ENCODE measurements at regions not wholly inside any gene's neighbourhood (a gene's known extent, or its start where the extent isn't known, plus 50 kb on each side); places are given as distances from the start of the nearest gene placed in this dataset.
A peak's percentile ranks its signal among the peaks of the same experiment; 100 is the strongest.
"Not testable (repeated sequence)": the region's sequence is repeated elsewhere in the genome, so short reads cannot be mapped to it uniquely, and the experiment has no call there.

- H3K9ac ChIP-seq (ENCODE audit: low read depth, low read length) = no peak overlapping the region
- no peaks in the 10 kb centered on the region for H3K4me1 ChIP-seq (ENCODE audit: control insufficient read depth, insufficient read depth, low read length)
- no peak overlapping the region for H3K4me3 ChIP-seq (ENCODE audit: low read depth, low read length)
- H3K27me3 ChIP-seq (ENCODE audit: control insufficient read depth, insufficient read depth, low read length) = no peaks in the 10 kb centered on the region
- no peaks in the 10 kb centered on the region for H3K9me3 ChIP-seq (ENCODE audit: control insufficient read depth, insufficient read depth, low read length)
- no peaks in the 10 kb centered on the region for H3K36me3 ChIP-seq (ENCODE audit: control insufficient read depth, insufficient read depth, low read length)
Observed at GRCh38 chr6:55064711-55065420, 109.4 kb upstream of the HCRTR2 start.

DNA sequence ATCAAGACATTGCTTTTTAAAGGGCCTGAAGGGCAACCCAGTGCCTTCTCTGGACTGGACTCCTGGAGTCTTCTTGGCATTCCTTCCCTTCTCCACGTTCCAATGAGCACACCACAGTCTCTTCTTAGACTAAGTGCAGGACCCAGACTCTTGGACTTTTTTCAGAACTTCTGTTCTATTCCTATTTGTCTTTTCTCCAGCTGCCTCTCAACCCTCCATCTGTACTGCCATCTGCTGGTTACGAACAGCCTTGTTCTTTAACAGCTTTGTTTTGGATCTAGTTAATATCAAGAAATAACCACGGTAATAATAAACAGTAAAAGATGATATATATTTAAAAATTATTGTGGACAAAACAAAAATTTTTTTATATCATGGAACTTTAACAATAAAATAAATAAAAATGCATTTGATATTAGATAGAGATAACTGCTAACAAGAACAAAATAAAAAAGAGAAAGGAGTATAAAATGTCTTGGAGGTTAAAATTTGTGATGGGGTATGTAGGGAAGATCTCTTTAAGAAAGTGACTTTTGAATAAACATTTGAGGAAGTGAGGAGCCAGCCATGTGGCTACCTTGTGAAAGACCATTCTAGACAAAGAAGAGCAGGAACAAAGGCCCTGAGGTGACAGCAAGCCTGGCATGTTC is 105.1 kb upstream of the HCRTR2 start:
- no peak overlapping the region for H3K9ac ChIP-seq (ENCODE audit: low read depth, low read length)
- no peak overlapping the region for H3K4me3 ChIP-seq (ENCODE audit: low read depth, low read length)
- H3K9me3 ChIP-seq (ENCODE audit: control insufficient read depth, insufficient read depth, low read length) = no peaks in the 10 kb centered on the region
- no peaks in the 10 kb centered on the region for H3K27me3 ChIP-seq (ENCODE audit: control insufficient read depth, insufficient read depth, low read length)
- no peaks in the 10 kb centered on the region for H3K36me3 ChIP-seq (ENCODE audit: control insufficient read depth, insufficient read depth, low read length)
- H3K4me1 ChIP-seq (ENCODE audit: control insufficient read depth, insufficient read depth, low read length) = no peaks in the 10 kb centered on the region

DNA sequence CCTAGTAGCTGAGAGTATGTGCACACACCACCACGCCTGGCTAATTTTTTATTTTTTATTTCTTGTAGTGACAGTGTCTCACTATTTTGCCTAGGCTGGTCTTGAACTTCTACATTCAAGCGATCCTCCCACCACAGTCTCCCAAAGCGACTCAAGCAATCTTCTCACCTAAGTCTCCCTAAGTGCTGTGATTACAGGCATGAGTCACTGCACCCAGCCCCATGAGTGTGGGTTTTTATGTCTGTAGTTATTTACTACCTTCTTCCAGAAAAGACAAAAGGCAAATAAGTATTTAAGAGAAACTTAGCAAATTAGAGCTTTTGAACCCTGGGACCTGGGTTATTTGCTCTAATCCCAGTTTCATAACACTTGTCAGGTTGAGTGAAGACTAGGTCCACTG is 92.3 kb upstream of the HCRTR2 start:
- Histone ChIP-seq H3K9ac (ENCODE audit: low read depth, low read length) (no peak overlapping the region), H3K4me3 (ENCODE audit: low read depth, low read length) (no peak overlapping the region), H3K36me3 (ENCODE audit: control insufficient read depth, insufficient read depth, low read length) (no peaks in the 10 kb centered on the region), H3K27me3 (ENCODE audit: control insufficient read depth, insufficient read depth, low read length) (no peaks in the 10 kb centered on the region), H3K9me3 (ENCODE audit: control insufficient read depth, insufficient read depth, low read length) (no peaks in the 10 kb centered on the region), H3K4me1 (ENCODE audit: control insufficient read depth, insufficient read depth, low read length) (no peaks in the 10 kb centered on the region)

- not testable (repeated sequence) for H3K27me3 ChIP-seq (ENCODE audit: control insufficient read depth, insufficient read depth, low read length); H3K36me3 ChIP-seq (ENCODE audit: control insufficient read depth, insufficient read depth, low read length); H3K4me1 ChIP-seq (ENCODE audit: control insufficient read depth, insufficient read depth, low read length); H3K9ac ChIP-seq (ENCODE audit: low read depth, low read length); H3K9me3 ChIP-seq (ENCODE audit: control insufficient read depth, insufficient read depth, low read length); H3K4me3 ChIP-seq (ENCODE audit: low read depth, low read length)
Observed at GRCh38 chr6:55088011-55088410, 86.3 kb upstream of the HCRTR2 start.

DNA sequence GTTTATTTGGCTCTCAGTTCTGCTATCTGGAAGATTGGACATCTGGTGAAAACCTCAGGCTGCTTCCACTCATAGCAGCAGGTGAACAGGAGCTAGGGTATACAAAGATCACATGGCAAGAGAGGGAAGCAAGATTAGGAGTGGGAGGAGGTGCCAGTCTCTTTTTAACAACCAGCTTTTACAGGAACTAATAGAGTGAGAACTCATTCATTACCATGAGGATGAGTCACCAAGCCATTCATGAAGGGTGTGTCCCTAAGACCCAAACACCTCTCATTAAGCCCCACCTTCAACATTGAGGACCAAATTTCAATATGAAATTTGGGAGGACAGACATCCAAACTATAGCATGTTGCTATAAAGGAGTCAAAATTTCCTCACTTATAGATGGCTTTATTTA is 85.4 kb upstream of the HCRTR2 start:
- Histone ChIP-seq H3K4me3 (ENCODE audit: low read depth, low read length) (no peak overlapping the region), H3K27me3 (ENCODE audit: control insufficient read depth, insufficient read depth, low read length) (no peaks in the 10 kb centered on the region), H3K4me1 (ENCODE audit: control insufficient read depth, insufficient read depth, low read length) (no peaks in the 10 kb centered on the region), H3K9ac (ENCODE audit: low read depth, low read length) (no peak overlapping the region), H3K36me3 (ENCODE audit: control insufficient read depth, insufficient read depth, low read length) (no peaks in the 10 kb centered on the region), H3K9me3 (ENCODE audit: control insufficient read depth, insufficient read depth, low read length) (no peaks in the 10 kb centered on the region)

GRCh38 chr6:55089325-55089724 is 85.0 kb upstream of the HCRTR2 start:
- Histone ChIP-seq H3K9ac (ENCODE audit: low read depth, low read length) (no peak overlapping the region), H3K27me3 (ENCODE audit: control insufficient read depth, insufficient read depth, low read length) (no peaks in the 10 kb centered on the region), H3K4me1 (ENCODE audit: control insufficient read depth, insufficient read depth, low read length) (no peaks in the 10 kb centered on the region), H3K4me3 (ENCODE audit: low read depth, low read length) (no peak overlapping the region), H3K9me3 (ENCODE audit: control insufficient read depth, insufficient read depth, low read length) (no peaks in the 10 kb centered on the region), H3K36me3 (ENCODE audit: control insufficient read depth, insufficient read depth, low read length) (no peaks in the 10 kb centered on the region)

DNA sequence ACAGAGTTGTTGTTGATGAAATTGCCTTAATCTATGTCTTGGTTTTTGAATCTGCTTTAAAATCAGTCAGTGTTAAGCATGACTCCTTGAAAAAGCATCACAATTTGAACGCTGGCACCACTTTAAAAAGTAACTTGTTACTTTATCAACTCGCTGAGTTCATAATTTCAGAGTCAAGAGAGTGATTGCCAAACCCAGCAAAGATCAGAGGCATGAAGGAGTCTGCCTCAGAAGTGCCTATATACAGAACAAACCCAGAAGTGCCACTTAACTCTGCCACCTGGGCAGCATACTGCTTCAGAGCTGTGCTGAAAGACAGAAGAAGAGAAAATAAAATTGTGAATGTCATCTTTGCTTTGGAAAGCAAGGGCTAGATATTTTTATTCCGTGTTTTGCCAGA is 73.6 kb upstream of the HCRTR2 start:
- Histone ChIP-seq H3K36me3 (ENCODE audit: control insufficient read depth, insufficient read depth, low read length) (no peaks in the 10 kb centered on the region), H3K9ac (ENCODE audit: low read depth, low read length) (no peak overlapping the region), H3K4me1 (ENCODE audit: control insufficient read depth, insufficient read depth, low read length) (peaks cover 10% of the 10 kb centered on the region), H3K9me3 (ENCODE audit: control insufficient read depth, insufficient read depth, low read length) (no peaks in the 10 kb centered on the region), H3K27me3 (ENCODE audit: control insufficient read depth, insufficient read depth, low read length) (peaks cover 25% of the 10 kb centered on the region), H3K4me3 (ENCODE audit: low read depth, low read length) (no peak overlapping the region)

- H3K36me3 ChIP-seq (ENCODE audit: control insufficient read depth, insufficient read depth, low read length) = no peaks in the 10 kb centered on the region
- peaks cover 10% of the 10 kb centered on the region for H3K4me1 ChIP-seq (ENCODE audit: control insufficient read depth, insufficient read depth, low read length)
- no peaks in the 10 kb centered on the region for H3K9me3 ChIP-seq (ENCODE audit: control insufficient read depth, insufficient read depth, low read length)
- no peak overlapping the region for H3K4me3 ChIP-seq (ENCODE audit: low read depth, low read length)
- H3K27me3 ChIP-seq (ENCODE audit: control insufficient read depth, insufficient read depth, low read length) = peaks cover 20% of the 10 kb centered on the region
- H3K9ac ChIP-seq (ENCODE audit: low read depth, low read length) = no peak overlapping the region
Observed at GRCh38 chr6:55101157-55101556, 73.2 kb upstream of the HCRTR2 start.

DNA sequence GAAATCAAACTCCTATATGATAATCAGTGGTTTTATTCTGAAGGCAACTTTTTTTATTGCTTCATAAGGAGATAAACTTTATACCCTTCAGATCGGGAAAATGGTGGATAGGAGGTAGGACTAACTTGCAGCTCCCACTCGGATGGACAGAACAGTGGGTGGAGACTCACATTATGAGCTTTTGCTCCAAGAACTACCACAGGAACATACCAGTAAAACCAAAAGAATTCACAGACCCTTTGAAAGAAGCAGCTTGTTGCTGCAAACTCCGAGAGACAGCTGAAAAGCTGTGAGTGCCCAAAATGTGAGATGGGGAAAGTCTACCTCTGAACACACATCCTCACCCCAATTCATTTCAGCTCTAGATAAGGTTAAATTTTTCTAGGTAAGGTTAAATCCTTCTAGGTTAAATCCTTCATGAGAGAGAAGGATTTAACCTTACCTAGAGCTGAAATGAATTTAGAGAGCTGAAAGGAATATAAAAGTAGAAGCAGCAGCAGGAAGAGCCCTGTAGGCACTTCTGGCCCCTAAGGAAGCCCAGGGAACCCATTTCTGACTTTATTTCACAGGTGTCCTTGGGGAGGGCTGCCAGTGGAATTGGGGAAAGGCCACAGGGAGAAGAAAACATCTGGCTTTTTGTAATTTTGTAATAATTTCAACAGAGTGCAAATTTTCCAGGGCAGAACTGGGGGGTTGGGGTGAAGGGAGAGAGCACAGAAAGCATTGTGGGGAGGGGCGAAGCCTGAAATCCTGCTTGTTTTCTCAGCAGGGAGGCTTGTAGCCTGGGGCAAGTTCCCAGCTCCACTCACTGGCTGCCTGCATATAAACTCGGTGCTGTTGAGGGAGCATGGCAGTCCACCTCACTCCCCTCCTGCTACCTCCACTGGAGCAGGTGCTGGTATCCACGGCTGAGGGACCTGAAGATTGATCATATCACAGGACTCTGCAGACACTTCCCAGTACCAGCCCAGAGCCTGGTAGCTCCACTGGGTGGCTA is 65.9 kb upstream of the HCRTR2 start:
- Histone ChIP-seq H3K9me3 (ENCODE audit: control insufficient read depth, insufficient read depth, low read length) (no peaks in the 10 kb centered on the region), H3K4me1 (ENCODE audit: control insufficient read depth, insufficient read depth, low read length) (peaks cover 5% of the 10 kb centered on the region), H3K4me3 (ENCODE audit: low read depth, low read length) (peak overlapping the region; percentile 3), H3K9ac (ENCODE audit: low read depth, low read length) (no peak overlapping the region), H3K36me3 (ENCODE audit: control insufficient read depth, insufficient read depth, low read length) (no peaks in the 10 kb centered on the region), H3K27me3 (ENCODE audit: control insufficient read depth, insufficient read depth, low read length) (no peaks in the 10 kb centered on the region)

DNA sequence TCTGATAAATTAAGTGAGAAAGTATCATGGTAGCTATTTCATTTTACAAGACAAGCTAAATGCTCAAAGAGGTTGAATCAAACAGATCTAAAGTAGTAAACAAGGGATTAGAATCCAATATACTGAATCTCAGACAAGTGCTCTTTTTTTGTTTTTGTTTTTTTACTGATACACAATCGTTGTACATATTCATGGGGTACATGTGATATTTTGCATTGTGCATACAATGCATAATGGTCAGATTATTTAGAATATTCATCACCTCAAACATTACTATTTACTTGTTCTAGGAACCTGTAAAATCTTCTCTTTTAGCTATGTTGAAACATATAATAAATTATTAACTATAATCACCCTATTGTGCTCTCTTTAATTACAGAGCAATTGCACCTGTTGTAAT is 57.0 kb upstream of the HCRTR2 start:
- H3K4me3 ChIP-seq (ENCODE audit: low read depth, low read length) = no peak overlapping the region
- H3K36me3 ChIP-seq (ENCODE audit: control insufficient read depth, insufficient read depth, low read length) = no peaks in the 10 kb centered on the region
- H3K9me3 ChIP-seq (ENCODE audit: control insufficient read depth, insufficient read depth, low read length) = no peaks in the 10 kb centered on the region
- no peaks in the 10 kb centered on the region for H3K27me3 ChIP-seq (ENCODE audit: control insufficient read depth, insufficient read depth, low read length)
- no peaks in the 10 kb centered on the region for H3K4me1 ChIP-seq (ENCODE audit: control insufficient read depth, insufficient read depth, low read length)
- no peak overlapping the region for H3K9ac ChIP-seq (ENCODE audit: low read depth, low read length)

DNA sequence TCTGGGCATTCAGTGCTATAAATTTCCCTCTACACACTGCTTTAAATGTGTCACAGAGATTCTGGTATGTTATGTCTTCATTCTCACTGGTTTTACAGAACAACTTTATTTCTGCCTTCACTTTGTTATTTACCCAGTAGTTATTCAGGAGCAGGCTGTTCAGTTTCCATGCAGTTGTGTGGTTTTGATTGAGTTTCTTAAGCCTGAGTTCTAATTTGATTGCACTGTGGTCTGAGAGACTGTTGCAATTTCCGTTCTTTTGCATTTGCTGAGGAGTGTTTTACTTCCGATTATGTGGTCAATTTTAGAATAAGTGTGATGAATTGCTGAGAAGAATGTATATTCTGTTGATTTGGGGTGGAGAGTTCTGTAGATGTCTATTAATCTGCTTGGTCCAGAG is 50.1 kb upstream of the HCRTR2 start:
- H3K9ac ChIP-seq (ENCODE audit: low read depth, low read length); H3K4me1 ChIP-seq (ENCODE audit: control insufficient read depth, insufficient read depth, low read length); H3K4me3 ChIP-seq (ENCODE audit: low read depth, low read length); H3K36me3 ChIP-seq (ENCODE audit: control insufficient read depth, insufficient read depth, low read length); H3K9me3 ChIP-seq (ENCODE audit: control insufficient read depth, insufficient read depth, low read length); H3K27me3 ChIP-seq (ENCODE audit: control insufficient read depth, insufficient read depth, low read length): not testable (repeated sequence)
